ENCODE measurements at regions not wholly inside any gene's neighbourhood (a gene's known extent, or its start where the extent isn't known, plus 50 kb on each side); places are given as distances from the start of the nearest gene placed in this dataset.

- Mint-ChIP-seq H3K4me1 (ENCODE audit: low read depth) (no peaks in the 10 kb centered on the region), H3K27me3 (no peaks in the 10 kb centered on the region), H3K36me3 (ENCODE audit: insufficient read depth) (peaks cover 10% of the 10 kb centered on the region), H3K4me3 (ENCODE audit: low read depth) (no peak overlapping the region), H3K27ac (no peak overlapping the region), H3K9me3 (ENCODE audit: low read depth) (peaks cover 16% of the 10 kb centered on the region)
- TF ChIP-seq, protein P1, sequence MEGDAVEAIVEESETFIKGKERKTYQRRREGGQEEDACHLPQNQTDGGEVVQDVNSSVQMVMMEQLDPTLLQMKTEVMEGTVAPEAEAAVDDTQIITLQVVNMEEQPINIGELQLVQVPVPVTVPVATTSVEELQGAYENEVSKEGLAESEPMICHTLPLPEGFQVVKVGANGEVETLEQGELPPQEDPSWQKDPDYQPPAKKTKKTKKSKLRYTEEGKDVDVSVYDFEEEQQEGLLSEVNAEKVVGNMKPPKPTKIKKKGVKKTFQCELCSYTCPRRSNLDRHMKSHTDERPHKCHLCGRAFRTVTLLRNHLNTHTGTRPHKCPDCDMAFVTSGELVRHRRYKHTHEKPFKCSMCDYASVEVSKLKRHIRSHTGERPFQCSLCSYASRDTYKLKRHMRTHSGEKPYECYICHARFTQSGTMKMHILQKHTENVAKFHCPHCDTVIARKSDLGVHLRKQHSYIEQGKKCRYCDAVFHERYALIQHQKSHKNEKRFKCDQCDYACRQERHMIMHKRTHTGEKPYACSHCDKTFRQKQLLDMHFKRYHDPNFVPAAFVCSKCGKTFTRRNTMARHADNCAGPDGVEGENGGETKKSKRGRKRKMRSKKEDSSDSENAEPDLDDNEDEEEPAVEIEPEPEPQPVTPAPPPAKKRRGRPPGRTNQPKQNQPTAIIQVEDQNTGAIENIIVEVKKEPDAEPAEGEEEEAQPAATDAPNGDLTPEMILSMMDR (IDR thresholded peaks at IDR 0.05; ENCODE audit: unreplicated experiment) = no peak
- DNase-seq (ENCODE audit: low spot score, unreplicated experiment) = no peak
Observed at GRCh38 chr5:164798110-164798509, 1292.7 kb downstream of the MAT2B start.

- TF ChIP-seq, protein P1 (IDR thresholded peaks at IDR 0.05; ENCODE audit: unreplicated experiment) = no peak
- H3K4me3 Mint-ChIP-seq (ENCODE audit: low read depth) = no peak overlapping the region
- H3K27me3 Mint-ChIP-seq = no peaks in the 10 kb centered on the region
- no peaks in the 10 kb centered on the region for H3K4me1 Mint-ChIP-seq (ENCODE audit: low read depth)
- peaks cover 16% of the 10 kb centered on the region for H3K9me3 Mint-ChIP-seq (ENCODE audit: low read depth)
- no peak overlapping the region for H3K27ac Mint-ChIP-seq
- H3K36me3 Mint-ChIP-seq (ENCODE audit: insufficient read depth) = peaks cover 10% of the 10 kb centered on the region
- no peak for DNase-seq (ENCODE audit: low spot score, unreplicated experiment)
Observed at GRCh38 chr5:164799391-164799790, 1294.0 kb downstream of the MAT2B start.

GRCh38 chr5:164801910-164802309, 1296.5 kb downstream of the MAT2B start:
- TF ChIP-seq, protein P1 (IDR thresholded peaks at IDR 0.05; ENCODE audit: unreplicated experiment) = no peak
- DNase-seq (ENCODE audit: low spot score, unreplicated experiment) = no peak
- Mint-ChIP-seq H3K4me1 (ENCODE audit: low read depth) (no peaks in the 10 kb centered on the region), H3K27ac (no peak overlapping the region), H3K27me3 (no peaks in the 10 kb centered on the region), H3K36me3 (ENCODE audit: insufficient read depth) (peaks cover 10% of the 10 kb centered on the region), H3K4me3 (ENCODE audit: low read depth) (no peak overlapping the region), H3K9me3 (ENCODE audit: low read depth) (peaks cover 16% of the 10 kb centered on the region)

DNA sequence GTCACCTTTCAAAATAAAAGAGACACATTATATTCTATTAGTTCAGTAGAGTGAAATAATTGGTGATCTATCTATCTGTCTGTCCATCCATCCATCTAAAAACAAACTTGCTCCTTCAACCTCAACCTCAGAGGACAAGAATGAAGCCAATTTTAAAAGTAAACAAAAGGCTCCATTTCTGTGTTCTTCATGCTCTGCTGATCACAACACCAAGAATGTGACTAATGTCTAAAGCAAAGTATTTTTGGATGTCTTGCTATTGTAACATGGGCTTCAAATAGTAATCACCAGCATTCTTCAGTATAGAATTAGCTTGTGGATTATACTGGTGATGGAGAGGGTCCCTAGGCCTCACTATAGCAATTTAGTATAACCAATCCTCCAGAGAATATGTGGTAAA, 1304.4 kb downstream of the MAT2B start:
- Mint-ChIP-seq H3K27me3 (no peaks in the 10 kb centered on the region), H3K27ac (no peak overlapping the region), H3K4me3 (ENCODE audit: low read depth) (no peak overlapping the region), H3K9me3 (ENCODE audit: low read depth) (no peaks in the 10 kb centered on the region), H3K36me3 (ENCODE audit: insufficient read depth) (no peaks in the 10 kb centered on the region), H3K4me1 (ENCODE audit: low read depth) (no peaks in the 10 kb centered on the region)
- TF ChIP-seq, protein P1 (IDR thresholded peaks at IDR 0.05; ENCODE audit: unreplicated experiment) = no peak
- DNase-seq (ENCODE audit: low spot score, unreplicated experiment) = no peak

- no peaks in the 10 kb centered on the region for H3K9me3 Mint-ChIP-seq (ENCODE audit: low read depth)
- H3K4me3 Mint-ChIP-seq (ENCODE audit: low read depth) = no peak overlapping the region
- no peaks in the 10 kb centered on the region for H3K36me3 Mint-ChIP-seq (ENCODE audit: insufficient read depth)
- H3K27ac Mint-ChIP-seq = no peak overlapping the region
- H3K27me3 Mint-ChIP-seq = no peaks in the 10 kb centered on the region
- H3K4me1 Mint-ChIP-seq (ENCODE audit: low read depth) = peaks cover 2% of the 10 kb centered on the region
- TF ChIP-seq, protein P1 (IDR thresholded peaks at IDR 0.05; ENCODE audit: unreplicated experiment) = no peak
- DNase-seq (ENCODE audit: low spot score, unreplicated experiment) = no peak
Observed at GRCh38 chr5:164818445-164818844, 1313.0 kb downstream of the MAT2B start.
